HG03469 (cell line): ENCODE measurements at regions not wholly inside any gene's neighbourhood (a gene's known extent, or its start where the extent isn't known, plus 50 kb on each side); places are given as distances from the start of the nearest gene placed in this dataset.
"Not testable (repeated sequence)": the region's sequence is repeated elsewhere in the genome, so short reads cannot be mapped to it uniquely, and the experiment has no call there.

Experiments
- ATAC-seq: cut with Tn5 transposase; IDR thresholded peaks from one replicate; pipeline ENCODE4 v1.9.1; 2021; ENCODE audit warnings: mild to moderate bottlenecking, moderate library complexity, moderate number of reproducible peaks; ENCODE audit not compliant: unreplicated experiment

DNA sequence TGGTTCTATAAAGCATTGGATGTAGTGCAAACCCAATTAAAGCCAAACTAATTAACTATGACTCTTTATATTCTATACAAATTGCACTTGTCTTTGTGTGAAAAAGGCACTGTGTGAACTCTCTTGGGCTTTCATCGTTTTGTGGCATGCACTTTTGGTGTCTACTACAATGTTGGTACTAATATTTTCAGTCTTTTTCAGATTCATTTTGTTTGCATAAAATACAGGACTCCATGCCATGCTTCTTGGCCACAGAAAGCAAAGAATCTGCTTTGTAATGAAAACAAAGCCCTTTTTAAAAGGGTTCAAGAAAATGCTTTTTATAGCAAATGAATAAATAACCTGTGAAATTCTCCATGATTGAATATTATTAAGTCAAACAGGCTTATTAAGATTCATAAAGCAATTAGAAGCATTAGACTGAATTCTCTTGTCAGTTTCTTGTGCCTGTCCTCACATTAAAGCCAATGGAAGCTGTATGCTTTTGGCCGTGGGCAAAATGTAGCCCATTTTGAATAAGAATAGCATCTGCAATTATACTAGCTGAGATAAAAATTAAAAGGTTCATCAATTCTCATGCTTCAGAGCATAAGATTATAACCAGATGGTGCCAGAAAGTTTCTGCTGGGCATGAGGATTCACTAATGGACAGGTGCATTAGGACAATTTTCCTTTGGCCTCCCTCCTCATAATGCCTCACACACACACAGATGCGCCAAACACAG lies 1665.2 kb downstream of the SUCLG1 start:
- no peak for ATAC-seq

DNA sequence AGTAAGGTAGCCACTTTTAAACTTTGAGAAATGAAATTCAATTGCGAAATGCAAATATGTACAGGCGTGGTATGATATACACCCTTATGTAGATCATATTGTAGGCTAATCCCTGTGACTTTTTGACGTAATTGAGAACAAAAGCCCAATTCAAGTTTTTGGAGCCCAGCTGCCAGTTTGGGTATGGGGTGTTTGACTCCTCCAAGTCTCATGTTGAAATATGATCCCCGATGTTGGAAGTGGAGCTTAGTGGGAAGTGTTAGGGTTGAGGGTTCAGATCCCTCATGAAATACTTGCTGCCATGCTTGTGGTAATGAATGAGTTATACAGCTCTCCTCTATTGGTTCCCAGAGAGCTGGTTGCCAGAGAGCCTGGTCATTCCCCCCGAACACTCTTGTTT lies 1666.8 kb downstream of the SUCLG1 start:
- no peak for ATAC-seq

DNA sequence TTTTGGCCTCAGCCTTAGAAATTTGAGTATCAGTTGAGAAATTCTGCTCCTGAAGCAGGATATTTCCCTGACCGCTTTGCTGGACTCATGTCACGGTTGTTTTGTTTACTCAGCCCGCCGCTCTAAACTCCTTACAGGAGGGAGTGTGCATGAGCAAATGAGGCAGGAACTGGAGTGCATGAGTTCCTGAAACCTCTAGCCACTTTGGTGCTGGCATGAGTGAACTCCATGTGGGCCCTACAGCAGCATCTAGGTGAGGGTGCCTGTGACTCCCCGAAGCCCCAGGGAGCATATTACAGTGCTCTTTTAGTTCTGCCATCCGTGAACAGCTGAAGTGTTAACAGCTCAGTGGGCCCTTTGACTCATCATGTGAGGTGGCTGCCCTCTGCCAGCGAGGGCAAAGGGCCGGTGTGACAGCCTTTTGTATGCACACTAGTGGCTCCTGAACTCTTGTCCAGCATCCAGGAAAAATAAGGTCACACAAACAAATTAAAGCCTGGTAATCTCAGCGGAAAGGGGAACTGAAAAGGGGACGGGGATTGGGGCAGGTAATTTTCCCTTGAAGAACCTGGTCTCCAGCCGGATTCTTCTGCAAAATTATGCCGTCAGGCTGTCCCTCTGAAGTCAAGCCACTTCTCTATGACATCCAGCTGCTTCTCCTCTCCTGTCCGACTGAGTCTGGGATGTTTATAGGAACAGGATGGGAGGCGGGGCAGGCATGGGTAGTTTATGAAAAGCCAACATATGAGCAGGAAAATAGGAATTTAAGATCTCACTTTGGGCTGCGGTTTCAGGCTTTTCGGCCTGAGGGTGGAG lies 1668.7 kb downstream of the SUCLG1 start:
- no peak for ATAC-seq

DNA sequence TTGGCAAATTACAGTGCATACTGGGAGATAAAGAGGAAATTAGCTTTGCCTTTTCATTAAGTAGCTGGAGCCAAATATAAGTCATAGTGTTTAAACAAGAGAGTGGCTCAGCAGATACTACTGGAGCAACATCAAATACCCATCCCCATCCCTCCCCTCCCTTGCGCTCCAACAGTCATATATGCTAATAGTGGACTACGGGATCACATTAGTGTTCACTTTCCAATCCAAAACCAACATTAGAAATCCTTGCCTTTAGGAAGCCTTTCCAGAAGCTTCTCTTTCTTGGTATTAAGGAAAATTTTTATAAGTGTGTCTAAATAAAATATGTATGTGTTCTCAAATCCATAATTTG lies 1669.3 kb downstream of the SUCLG1 start:
- ATAC-seq = no peak

DNA sequence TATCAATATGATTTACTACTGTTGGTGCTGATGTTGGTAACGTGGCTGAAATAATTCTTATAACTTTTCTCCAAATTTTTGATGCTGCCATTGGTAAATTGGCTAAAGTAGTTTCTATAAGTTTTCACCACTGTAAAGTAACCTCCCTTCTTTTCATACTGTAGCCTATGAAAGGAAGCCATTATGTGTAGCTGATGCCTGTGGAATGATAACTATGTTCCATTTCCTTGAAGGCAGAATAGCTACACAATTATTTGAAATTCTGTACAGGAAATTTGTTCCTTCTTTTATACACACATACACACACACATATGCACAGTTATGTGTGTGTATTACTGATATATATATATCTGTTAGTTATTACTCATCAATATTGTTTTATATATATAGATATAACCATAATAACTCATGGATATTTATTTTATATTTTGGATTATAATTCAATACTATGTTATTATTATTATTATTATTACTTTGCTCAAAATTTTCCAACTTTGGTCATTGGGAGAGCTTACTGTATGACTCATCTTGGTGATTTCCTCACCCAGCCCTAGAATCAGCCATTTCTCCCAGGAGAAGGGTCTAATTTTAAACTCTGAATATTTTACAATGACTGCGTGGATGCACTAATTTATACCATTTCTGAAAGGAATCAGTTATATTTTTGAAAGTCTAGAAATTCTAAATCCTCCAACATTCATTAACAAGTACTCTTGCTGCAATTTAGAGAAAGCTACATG lies 1677.7 kb downstream of the SUCLG1 start:
- ATAC-seq = no peak

DNA sequence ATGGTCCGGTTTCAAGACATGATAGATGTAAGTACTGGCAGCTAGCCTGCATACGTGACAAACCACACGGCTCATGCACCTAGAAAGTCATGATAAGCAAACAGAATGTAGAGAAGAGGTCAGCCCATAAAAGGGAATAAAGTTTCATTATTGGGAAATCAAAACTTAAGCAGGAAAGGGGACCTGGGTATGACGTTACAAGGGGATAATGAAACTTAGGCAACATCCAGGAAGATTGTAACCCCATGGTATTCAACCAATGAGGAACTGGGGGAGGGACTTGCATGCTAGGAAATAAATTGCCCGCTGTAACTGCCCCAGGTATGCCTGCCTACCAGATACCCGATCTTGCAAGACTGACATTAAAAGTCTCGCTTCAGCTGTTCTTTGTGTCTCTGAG lies 1679.0 kb downstream of the SUCLG1 start:
- ATAC-seq = no peak

DNA sequence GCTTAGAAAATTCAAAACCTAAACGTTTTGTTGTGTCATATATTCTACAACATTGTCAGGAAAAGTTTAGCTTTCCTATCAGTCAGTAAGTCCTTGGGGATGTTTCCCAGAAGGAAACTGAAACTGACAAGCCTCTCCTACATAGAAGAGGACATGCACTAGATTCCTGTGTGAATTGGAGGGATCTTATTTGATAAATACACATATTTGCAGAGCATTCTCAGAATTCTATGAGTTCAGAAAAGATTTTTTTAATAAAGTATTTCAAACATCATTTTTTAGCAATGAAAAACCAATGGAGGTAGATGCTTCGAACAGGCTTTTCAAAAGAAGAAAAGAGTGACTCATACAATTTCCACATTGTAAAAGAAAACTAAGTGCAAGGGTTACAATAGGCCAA lies 1706.7 kb downstream of the SUCLG1 start:
- ATAC-seq = no peak

DNA sequence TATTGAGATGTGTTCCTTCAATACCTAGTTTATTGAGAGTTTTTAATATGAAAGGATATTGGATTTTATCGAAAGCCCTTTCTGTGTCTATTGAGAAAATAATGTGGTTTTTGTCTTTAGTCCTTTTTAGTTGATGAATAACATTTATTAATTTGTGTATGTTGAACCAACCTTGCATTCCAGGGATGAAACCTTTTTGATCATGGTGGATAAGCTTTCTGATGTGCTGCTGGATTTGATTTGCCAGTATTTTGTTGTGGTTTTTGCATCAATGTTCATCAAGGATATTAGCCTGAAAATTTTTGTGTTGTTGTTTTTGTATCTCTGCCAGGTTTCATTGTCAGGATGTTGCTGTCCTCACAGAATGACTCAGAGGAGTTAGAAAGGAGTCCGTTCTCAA lies 1710.4 kb downstream of the SUCLG1 start:
- no peak for ATAC-seq

DNA sequence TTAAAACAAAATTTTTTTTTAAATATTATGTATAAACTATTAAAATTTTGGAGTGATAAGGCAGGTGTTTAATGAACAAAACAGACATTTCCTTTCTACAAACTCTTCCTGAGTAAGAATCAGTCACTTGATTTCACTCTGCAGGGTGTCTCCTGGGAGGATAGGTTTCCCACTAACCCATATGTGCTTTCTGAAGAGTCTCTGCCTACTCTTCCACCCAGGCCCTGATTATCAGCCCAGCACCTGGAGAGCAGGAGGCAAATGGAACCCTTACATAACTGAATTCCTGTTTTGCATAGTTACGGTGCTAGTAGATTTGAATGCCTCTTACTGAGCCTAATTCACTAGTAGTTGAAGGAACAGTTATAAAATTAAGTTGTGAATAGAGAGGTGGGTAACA lies 1718.6 kb downstream of the SUCLG1 start:
- no peak for ATAC-seq

DNA sequence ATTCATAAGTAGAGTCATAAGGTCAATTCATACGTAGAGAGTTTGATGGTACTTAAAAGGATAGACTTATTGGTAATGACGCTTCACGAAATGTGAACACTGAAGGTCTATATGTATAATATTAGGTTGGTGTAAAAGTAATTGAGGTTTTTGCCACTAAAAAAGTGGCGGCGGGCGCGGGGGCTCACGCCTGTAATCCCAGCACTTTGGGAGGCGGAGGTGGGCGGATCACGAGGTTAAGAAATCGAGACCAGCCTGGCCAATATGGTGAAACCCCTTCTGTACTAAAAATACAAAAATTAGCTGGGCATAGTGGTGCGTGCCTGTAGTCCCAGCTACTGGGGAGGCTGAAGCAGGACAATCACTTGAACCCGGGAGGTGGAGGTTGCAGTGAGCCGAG lies 1721.1 kb downstream of the SUCLG1 start:
- not testable (repeated sequence) for ATAC-seq

DNA sequence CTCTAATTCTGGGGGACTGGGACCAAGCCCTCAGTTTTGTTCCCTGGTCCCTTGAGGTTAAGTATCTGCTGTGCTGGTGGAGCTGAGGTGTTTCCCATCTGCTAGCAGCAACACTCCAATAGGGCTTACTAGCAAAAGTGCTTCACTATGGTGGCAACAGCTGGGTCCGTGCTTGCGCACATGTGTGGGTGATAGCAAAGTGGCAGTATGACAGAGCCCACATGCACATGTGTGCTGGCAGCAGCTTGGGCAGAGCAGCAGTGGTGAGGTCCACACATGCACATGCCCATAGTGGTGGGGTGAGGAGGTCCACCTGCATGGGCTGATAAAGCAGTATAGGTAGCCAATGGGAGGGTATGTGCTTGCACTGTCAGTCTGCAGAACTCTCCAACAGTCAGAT lies 1723.7 kb downstream of the SUCLG1 start:
- ATAC-seq = no peak

DNA sequence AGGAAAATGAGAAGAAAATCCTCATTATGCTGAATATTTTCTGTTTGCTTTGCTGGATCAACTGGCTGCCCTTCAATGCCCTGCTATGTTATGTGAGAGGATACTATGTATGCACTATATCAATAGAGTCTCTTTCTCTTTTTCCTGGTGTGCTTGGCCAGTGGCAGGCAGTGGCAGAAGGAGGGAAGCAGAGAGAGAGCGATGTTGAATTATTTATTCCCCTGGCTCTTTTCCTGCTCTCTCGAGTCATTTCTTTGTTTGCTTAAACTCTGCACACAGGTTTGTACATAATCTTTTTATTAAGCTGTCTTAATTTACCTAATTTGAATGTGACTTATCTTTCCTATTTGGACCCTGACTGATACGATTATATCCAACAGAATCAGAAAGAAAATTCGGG lies 1727.3 kb downstream of the SUCLG1 start:
- no peak for ATAC-seq

DNA sequence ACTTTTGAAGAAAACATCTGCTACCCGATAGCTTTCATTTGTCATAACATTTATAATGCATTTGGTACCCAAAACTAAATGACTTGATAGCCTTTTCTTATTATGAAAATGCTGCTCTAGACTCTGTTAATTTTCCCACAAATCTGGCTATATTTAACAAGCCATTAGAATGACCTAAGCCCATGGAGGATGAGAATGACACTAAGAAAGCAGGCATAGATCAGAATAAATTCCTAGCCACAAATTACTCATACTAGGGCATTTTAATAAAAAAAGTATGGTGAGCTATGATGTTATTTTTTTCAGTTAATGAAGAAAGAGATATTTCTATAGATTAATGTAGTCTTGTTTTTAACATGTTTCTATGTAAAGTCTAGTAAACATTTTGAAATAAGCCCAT lies 1728.3 kb downstream of the SUCLG1 start:
- ATAC-seq = no peak

DNA sequence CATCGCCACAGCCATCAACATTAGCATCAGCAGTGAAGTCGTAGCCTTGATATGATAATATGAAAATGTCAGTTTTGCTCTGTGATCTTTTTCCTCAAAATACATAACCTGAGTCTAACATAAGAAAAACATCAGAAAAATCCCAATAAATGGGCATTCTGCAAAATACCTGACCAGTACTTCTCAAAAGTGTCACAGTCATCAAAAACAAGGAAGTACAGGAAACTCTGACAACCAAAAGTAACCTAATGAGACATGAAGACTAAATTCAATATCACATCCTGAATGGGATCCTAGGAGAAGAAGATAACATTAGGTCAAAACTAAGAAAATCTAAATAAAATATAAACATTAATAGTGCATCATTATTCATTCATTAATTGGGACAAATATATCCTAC lies 1731.0 kb downstream of the SUCLG1 start:
- ATAC-seq = no peak

DNA sequence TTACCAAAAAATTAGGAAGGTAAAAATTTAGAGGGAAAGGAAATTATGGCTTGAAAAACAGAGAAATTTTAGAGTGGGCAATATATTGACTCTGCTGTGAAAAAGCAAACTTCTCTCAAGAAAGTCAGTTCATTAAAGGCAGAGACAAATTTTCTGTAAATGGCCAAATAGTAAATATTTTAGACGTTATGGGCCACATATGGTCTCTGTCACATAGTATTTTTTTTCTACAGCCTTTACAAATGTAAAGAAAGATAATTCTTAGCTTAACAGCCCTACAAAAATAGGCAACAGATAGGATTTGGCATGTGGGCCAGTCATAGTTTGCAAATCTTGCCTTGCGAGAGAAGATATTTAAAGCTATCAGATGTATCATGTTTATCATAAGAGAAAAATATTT lies 1750.4 kb downstream of the SUCLG1 start:
- no peak for ATAC-seq

DNA sequence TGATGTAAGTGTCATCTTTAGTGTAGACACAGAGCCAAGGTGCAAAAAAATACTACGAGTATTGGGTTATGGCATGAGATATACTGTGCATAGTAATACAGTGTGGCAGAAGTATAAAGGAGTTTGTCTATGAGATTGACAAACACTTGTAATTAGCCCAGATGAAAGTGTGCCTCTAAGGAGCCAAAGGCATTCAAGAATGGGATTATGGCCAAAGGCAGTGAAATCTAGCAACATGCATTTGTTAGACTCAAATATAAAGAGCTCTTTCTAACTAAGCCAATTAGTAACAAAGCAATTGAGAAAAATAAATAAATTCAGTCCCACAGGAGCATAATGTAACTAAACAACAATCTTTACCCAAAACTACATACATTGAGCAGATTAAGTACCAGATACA lies 1761.8 kb downstream of the SUCLG1 start:
- ATAC-seq = no peak

DNA sequence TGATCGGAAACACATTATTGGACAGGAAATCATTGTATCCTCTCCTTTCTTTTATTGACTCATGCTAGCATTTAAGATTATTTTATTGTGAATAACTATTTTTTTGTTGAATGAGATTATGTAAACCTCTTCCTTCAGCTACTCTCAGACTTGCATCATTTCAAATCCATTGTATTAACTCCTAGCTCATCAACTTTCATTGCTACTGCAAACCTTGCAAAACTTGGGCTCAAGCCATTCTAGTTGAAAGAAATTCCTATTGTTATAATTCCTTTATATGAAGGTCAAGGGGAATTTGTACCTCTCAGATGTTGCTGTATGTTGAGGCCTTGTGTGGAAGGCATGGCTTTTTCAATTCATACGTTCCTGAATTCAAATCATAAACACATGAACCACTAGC lies 1764.6 kb downstream of the SUCLG1 start:
- no peak for ATAC-seq

DNA sequence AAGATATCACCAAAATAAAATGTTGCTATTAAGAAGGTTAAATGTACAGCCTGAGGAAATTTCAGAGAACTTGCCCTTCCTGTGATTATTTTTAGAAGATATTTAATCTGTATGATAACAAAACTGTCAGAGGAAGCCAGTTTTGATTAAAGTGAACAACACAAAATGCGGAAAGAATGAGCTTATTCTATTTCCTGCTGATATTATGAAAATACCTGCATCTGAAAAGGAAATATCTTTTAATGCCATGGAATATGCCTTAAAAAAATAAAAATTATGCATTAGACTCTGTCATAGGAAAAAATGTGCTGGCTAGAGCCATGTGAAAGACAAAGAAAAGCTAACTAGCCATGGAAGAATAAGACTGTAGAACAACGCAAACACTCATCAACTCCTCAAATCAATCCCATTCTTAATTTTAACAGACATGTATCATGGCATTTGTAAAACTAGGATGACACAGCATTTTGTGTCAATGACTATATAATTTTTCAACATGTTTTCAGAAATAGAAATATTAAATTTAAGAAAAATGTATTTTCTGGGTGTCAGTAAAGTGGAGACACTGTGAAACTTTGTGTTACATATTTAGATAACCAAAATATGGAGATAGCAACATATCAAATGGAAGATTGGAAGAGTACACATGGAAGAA lies 1768.2 kb downstream of the SUCLG1 start:
- ATAC-seq = no peak

DNA sequence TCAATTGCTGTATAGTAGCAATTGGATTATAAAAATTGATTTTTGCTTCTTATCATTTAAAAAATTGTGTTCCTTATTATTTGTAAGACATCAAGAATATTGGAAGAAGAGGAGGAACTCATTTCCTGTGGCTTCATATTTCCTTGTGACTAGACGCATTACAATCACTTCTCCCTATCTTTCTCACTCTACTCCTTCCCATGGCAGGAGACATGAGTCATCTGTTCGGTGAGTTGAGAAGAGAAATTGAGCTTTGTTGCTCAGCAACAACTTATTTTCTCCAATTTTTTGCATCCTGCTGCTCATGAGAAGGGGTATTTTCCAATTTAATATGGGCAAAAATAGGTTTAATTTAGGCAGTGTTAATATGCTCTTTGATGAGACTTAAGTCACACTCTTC lies 1783.9 kb downstream of the SUCLG1 start:
- ATAC-seq = no peak

DNA sequence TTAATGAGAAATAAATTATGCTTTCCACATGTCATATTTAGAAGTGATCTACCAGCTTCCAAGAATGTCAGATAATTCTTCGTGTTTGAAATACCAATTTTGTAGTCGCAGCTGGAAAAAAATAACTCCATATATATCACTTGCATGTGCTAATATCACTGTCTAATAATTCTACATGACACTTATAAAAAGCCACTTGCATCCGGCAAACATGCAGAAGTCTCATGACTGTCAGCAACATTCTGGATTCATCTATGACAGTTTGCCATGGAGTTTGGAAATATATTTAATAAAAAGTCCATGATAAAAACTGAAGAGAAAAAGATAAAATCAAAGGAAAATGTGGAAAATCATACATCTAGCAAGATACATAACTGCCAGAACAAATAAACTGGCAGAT lies 1784.4 kb downstream of the SUCLG1 start:
- ATAC-seq = no peak

DNA sequence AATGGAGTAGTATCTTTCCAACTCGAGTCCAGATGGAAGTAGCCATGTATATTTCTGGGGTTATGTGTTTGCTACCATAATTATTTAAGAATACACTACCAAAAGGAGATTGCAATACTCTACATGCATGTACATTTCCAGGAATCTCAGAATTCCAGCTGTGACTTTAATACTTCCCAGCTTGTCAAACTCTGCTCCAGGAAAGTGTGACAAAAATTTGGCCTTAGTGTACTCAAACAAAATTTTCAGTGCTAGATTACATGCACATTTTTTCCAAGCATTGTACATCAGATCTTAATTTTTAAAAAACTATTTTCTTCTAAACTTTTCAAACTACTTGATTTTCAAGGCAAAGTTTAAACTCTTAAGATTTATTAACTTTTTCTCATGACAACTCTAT lies 1791.6 kb downstream of the SUCLG1 start:
- ATAC-seq = no peak
